ENCODE measurements at regions not wholly inside any gene's neighbourhood (a gene's known extent, or its start where the extent isn't known, plus 50 kb on each side); places are given as distances from the start of the nearest gene placed in this dataset.

DNA sequence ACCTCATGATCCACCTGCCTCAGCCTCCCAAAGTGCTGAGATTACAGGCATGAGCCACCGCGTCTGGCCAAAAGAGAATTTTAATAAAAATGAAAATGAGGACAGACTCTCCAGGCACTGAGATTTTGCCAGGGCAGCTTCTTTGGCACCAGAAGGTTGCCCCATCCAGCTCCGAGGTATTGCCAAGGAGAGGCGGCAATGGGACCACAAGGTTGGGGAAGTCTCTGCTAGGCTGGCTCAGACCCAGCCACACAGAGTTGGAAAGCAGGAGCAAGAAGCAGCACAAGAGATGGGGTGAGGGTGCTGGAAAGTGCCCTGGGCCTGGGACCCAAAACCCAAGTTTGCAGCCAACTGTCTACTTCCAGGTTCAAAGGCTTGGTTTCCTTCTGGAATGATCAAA is 200.9 kb downstream of the HHIPL2 start:
- intact Hi-C loops (cut with micrococcal nuclease) = no loop called here
- H3K4me3 ChIP-seq = no peak overlapping the region

GRCh38 chr1:222339376-222339947 is 208.4 kb downstream of the HHIPL2 start:
- Histone ChIP-seq H3K27ac (replicated peaks) (no peak overlapping the region), H3K4me1 (no peaks in the 10 kb centered on the region), H3K27me3 (ENCODE audit: low read depth) (peaks cover 8% of the 10 kb centered on the region), H3K4me3 (no peak overlapping the region), H3K36me3 (no peaks in the 10 kb centered on the region), H3K9me3 (replicated peaks) (no peaks in the 10 kb centered on the region)
- intact Hi-C loops (cut with micrococcal nuclease) = no loop called here
- no peak for DNase-seq
- TF ChIP-seq CTCF (IDR thresholded peaks at IDR 0.05; ENCODE audit: borderline replicate concordance) = no peak

More for the DNA sequence above, 200.9 kb downstream of the HHIPL2 start:
- peaks cover 4% of the 10 kb centered on the region for H3K9me3 ChIP-seq (replicated peaks)
- H3K4me1 ChIP-seq = no peaks in the 10 kb centered on the region
- TF ChIP-seq CTCF (IDR thresholded peaks at IDR 0.05; ENCODE audit: borderline replicate concordance) = no peak
- H3K36me3 ChIP-seq = no peaks in the 10 kb centered on the region
- no peak overlapping the region for H3K27ac ChIP-seq (replicated peaks)
- DNase-seq = no peak
- peaks cover 4% of the 10 kb centered on the region for H3K27me3 ChIP-seq (ENCODE audit: low read depth)

DNA sequence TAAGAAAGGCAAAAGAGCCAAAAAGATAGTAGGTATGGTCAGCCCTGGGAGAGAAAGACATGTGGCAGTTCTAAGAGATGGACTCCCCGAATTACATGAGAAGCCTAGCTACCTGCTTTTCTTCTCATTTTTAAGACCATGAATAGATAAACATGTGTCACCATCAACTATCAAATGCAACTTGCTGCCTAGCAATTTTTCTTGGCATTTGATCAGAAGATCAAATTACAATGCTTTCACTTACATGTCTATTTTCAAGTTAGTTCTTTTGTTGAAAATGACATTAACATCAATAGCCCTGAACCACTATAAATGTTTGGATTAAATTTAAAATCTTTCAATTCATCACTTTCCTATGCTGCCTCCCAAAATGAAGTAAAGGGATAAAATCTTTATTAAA is 212.3 kb downstream of the HHIPL2 start:
- H3K9me3 ChIP-seq (replicated peaks) = no peaks in the 10 kb centered on the region
- no peaks in the 10 kb centered on the region for H3K36me3 ChIP-seq
- no peak for DNase-seq
- intact Hi-C loops (cut with micrococcal nuclease) = no loop called here
- no peak overlapping the region for H3K27ac ChIP-seq (replicated peaks)
- TF ChIP-seq CTCF (IDR thresholded peaks at IDR 0.05; ENCODE audit: borderline replicate concordance) = no peak
- H3K4me3 ChIP-seq = no peak overlapping the region
- peaks cover 21% of the 10 kb centered on the region for H3K27me3 ChIP-seq (ENCODE audit: low read depth)
- no peaks in the 10 kb centered on the region for H3K4me1 ChIP-seq

GRCh38 chr1:222334026-222334680 is 213.8 kb downstream of the HHIPL2 start:
- Histone ChIP-seq H3K36me3 (no peaks in the 10 kb centered on the region), H3K4me3 (no peak overlapping the region), H3K27me3 (ENCODE audit: low read depth) (peaks cover 21% of the 10 kb centered on the region), H3K4me1 (no peaks in the 10 kb centered on the region), H3K27ac (replicated peaks) (no peak overlapping the region), H3K9me3 (replicated peaks) (no peaks in the 10 kb centered on the region)
- intact Hi-C loops (cut with micrococcal nuclease) = no loop called here
- no peak for DNase-seq
- TF ChIP-seq CTCF (IDR thresholded peaks at IDR 0.05; ENCODE audit: borderline replicate concordance) = no peak

DNA sequence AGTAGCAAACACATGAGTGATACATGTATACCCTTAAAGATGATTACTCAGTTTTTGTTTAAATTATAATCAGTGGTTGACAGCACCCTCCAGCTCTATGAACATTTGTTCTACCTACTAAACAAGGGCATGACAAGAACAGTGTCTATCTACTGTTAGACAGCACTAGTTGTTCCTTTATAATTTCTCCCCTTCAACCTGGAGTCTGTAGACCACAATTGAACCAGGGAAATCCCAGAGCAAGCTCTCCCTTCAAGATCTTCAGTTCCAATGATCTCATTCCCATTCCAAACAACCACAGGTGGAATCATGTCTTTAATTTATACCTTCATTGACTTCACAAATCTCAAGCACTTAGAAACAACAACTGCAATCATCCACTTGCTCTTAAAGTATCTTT is 216.1 kb downstream of the HHIPL2 start:
- H3K9me3 ChIP-seq (replicated peaks) = no peaks in the 10 kb centered on the region
- DNase-seq = no peak
- no peak for TF ChIP-seq CTCF (IDR thresholded peaks at IDR 0.05; ENCODE audit: borderline replicate concordance)
- no peak overlapping the region for H3K27ac ChIP-seq (replicated peaks)
- H3K36me3 ChIP-seq = no peaks in the 10 kb centered on the region
- intact Hi-C loops (cut with micrococcal nuclease) = no loop called here
- no peaks in the 10 kb centered on the region for H3K4me1 ChIP-seq
- peaks cover 13% of the 10 kb centered on the region for H3K27me3 ChIP-seq (ENCODE audit: low read depth)
- no peak overlapping the region for H3K4me3 ChIP-seq
